ENCODE measurements at regions not wholly inside any gene's neighbourhood (a gene's known extent, or its start where the extent isn't known, plus 50 kb on each side); places are given as distances from the start of the nearest gene placed in this dataset.
"Not testable (repeated sequence)": the region's sequence is repeated elsewhere in the genome, so short reads cannot be mapped to it uniquely, and the experiment has no call there.

DNA sequence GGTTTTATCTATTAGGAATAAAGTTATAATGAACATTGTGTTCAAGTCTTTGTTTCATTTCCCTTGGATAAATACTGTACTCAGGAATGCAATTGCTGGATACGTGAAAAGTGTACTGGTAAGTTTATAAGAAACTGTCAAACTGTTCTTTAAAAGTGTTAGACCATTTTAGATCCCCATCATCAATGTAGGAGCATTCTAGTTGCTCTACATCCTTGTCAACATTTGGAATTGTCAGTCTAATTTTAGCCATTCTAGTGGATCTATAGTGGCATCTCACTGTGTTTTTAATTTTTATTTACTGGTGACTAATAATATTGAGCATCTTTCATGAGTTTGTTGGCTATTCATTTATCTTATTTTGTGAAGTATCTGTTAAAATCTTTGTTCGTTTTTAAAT lies 354.0 kb upstream of the NRP1 start:
- no peak for DNase-seq

DNA sequence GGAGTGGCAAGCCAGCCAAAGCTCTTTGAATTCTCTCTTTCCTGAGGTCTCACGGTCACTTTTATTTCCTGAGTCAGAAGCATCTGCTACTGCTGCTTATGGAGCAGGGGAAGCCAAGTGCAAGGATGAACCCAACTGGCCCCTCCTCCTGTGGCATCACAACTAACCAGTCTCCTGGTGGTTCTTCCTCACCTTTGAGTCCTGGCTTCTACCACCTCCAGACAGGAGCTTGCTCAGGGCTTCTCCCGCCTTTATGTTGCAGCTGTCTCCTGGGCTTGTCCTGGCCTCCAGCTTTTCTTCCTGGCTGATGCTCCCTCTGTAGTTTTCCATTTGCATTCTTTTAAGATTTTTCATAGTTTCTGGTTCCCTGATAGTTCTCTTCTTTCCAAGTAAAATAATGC lies 349.7 kb upstream of the NRP1 start:
- no peak for DNase-seq

DNA sequence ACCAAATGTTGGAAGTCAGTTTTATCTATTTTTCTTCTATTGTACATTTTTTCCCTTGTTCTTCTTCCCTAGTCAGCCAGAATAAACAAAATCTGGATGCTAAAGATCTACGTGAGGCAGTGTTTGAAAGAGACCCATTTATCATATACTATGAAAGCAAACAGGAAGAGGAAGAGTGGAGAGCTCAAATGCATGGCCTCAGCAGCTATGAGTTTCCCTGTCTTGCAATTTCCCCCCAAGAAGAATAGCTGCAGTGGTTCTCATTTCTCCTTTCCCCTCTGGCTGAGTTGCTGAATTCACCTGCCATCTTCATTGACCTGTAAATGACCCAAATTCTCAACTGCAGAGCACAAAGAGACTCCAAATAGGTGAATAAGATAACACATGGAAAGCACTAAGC lies 347.1 kb upstream of the NRP1 start:
- DNase-seq, result no peak

DNA sequence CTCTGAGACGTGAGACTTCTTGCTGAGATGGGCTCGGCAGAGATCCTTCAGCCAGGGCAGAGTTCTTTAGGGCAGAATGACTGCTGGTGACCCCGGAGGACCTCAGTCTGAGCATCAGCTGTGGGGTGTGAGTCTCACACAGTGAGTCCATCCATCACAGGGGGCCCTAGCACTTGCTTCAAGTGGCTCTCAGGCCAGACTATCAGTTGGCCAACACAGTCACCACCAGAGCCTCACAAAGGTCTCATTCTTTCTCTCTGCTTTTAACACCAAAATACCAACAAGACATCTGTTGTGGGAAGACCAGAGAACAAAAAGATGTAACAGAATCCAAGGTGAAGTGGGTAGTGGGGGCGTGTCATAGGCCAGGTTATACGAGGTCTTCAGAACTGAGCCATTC lies 345.6 kb upstream of the NRP1 start:
- no peak for DNase-seq

DNA sequence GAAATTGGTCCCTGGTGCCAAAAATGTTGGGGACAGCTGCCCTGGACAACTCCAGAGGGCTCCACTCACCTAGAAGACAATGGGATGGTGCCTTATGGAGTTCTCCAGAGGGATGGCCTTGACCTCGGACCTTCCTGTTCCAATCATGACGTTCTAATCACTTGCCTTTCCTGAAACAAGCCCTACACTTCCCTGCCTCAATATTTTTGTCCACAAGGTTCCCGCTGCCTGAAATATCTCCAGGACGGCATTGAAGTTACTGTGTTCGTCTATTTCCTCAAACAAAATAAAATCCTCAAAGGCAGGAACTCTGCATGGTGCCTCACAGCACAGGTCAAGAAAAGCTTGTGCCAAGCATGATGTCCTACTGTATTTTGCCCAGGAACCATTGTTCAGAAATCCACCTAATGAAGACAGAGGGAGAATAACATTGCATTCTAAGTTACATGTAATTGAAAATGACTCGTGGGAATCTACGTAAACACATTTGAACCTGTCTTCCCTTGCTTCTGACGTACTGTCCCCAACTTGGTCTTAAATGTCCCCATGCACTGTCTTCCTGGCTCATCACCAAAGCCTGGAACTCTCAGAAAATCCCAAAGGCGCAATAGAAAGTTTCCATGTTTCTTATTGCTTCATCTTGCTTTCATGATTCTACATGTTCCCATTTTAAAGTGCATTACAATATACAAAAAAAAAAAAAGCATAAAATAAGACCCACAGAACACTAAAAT lies 342.3 kb upstream of the NRP1 start:
- DNase-seq, result no peak

DNA sequence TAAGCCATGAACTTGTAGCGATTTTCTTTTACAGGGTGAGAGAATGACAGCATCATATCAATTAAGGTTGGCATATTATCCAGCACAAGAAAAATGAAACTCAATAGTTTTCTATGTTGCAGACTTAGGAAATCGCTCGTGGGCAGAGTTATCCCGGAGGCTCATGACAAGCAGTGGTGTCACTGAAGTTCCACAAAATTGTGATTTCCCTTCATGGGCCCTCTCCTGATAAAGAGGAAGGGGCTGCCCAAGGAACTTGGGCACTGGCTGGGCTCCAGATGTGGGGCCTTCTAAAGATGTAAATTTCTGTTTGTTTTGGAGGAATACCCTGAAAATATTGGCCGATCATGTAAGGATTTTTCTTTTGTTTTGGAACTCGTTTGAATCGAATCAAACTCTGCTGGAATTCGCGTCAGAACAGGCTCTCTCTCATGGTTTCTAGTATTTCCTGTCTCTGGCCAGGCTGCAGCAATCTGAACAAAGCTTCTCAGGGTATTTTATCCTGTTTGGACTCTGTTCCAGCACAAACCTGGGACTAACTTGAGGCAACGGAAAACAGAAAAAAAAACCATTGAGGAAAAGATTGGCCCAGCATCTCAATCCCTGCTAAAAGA lies 340.6 kb upstream of the NRP1 start:
- no peak for DNase-seq

DNA sequence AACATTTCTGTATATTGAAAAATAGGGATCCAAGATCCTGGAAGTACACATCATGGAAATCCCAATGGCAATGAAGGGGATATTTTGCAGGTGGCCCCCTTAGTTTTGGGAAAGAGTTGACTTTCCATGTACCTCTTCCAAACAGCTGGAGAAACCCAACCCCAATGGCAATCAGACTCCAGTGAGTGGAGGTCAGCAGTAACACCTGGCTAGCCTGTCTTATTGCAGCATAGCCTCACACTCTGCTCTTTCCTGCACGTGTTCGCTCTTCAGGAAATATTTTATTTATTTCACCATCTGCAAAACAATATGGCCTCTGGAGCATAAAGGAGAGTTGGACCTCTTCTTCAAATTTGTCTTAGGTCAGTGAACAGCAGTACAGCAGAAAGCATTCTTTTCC lies 340.0 kb upstream of the NRP1 start:
- no peak for DNase-seq

DNA sequence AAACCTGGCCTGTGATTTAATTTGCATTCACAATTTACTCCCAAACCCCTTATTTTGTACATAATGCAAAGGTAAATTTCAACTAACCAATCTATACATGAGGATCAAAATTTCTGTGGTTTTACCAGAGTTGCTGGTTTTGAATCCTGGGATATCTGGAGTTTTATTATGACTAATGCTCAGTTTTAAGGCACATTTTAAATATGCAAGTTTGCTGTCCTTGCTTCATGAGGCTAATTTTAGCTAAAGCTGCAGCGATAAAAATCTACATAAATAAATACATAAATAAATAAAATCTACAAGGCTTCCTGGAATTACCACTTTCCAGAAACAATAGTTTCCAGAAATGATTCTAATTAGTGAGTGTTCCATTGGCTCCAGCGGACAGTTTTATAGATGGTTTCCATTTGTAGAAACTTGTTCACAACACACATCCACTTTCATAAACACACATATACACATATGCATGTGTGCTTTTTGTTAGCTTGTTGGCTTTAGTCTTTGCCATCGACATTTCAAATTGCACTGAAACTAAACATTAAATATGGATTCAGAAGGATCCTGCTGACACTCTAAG lies 339.5 kb upstream of the NRP1 start:
- DNase-seq, result no peak

DNA sequence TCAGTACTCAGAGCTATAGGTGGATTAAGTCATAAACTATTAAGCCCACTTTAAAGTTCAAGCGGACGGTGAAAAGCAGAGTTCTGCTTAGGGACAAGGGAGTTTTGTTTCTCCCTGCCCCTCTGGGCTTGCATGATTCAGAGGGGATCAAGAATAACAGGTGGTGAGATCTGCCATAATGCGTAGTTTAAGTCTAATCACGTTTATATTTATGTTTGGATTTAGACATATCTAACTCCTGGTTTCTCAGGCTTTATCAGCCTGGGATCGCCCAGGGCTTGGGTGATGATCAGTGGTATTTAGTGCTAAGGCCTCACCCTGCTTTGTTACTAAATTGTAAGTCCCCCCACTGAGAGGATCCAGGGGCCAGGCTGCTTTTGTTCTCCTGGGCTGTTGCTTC lies 335.4 kb upstream of the NRP1 start:
- DNase-seq, result no peak

DNA sequence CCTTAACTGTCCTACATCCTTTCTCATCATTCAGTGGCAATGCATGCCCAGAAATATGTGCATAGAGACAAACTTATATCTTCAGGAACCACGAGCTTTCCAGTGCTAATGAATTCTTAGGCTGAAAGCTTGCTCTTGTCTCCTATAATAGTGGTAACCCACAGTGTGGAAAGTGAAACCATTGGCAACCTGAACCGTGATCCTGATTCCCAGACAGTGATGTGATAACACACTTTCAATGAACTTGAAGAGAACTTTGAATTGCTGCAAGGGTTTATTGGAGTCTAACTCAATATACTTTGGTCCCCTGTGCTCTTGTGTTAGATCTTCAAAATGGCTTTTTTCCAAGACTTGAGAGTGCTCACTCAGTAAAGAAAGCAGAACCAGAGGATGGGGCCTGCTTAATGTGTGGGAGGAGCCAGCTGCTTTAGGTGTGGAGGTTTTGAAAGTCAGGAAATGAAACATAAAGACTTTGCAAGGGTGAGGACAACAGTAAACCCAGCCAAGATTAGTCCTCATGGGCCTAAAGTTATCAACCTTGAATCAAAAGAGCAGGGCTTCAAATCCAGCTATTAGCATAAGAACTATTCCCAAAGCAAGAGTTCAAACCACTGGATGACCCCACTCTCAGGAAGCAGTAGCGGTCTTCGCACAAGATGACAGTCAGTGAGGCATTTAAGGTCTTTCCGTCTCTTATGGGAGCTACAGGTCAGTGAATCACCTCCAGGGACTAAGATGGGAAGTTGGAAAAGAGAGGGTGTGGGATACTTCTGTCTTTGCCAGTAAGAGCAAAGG lies 332.4 kb upstream of the NRP1 start:
- no peak for DNase-seq

DNA sequence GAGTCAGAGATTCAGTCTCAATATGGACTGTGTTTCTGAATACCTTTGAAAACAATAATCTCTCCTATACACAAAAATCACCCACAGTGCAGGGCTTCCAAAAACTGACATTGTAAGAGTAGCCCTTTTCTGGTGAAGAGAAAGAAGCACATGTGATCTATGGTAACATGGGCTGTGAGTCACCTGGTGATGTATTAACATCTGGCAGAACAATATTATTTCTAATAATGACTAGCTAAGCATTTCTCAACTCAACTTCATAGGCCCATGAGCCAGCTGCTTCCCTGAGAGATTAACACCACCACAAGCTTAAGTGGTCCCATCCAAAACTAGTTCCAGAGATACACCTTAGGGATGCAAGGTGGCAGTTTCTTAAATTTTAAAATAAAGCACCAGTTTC lies 331.0 kb upstream of the NRP1 start:
- DNase-seq, result no peak

DNA sequence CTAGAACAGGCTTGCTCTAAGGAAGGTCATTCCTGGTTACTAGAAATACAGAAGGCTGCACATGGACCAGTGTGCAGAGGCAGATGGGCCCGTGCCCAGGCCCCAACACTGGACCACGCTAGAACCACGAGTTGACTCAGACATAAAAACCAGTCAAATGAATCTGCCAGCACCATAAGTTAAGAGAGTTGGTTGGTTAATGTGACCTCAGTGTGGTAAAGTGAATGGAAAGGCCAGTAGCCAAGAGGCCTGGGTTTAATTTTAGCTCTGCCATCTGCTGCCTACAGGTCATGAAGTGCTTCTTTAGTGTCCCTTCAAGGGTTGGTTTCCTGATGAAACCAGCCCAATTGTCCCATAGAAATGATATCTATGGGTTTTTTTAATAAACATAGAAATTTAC lies 329.6 kb upstream of the NRP1 start:
- DNase-seq, result no peak

DNA sequence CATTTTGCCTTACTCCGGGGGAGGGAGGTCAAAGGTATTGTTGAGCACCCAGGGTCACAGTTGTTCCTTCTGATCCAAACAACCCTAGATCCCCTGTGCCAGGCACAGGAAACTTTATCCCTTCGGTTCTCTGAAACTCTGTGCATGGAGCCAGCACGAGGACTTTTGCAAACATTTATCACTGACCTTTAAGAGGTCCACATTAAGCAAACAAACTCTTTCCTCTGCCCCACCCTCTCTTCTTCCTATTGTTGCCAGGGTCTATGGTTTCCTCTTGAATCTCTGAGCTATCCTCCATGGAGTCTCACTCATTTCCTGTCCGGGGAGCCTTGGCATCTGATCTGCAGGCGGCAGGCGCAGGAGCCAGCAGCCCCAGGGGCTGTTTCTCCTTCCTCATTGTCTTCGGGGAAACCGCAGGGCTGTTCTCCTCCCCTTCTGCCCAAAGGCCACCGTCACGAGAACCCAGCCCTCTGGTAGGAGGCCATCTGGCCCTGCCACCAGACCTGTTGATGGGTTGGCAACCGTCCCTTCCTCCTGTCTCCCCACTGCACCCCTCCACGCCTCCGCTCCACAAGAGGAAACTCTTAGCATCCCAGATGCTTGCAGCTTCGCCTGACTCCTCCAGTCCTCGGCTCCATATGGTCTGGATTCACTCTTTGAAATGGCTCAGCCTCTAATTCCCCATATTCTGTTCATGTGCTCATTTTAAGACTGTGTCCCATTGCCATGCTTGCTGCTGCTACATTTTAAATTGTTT lies 327.3 kb upstream of the NRP1 start:
- peak; percentile 45 for DNase-seq

DNA sequence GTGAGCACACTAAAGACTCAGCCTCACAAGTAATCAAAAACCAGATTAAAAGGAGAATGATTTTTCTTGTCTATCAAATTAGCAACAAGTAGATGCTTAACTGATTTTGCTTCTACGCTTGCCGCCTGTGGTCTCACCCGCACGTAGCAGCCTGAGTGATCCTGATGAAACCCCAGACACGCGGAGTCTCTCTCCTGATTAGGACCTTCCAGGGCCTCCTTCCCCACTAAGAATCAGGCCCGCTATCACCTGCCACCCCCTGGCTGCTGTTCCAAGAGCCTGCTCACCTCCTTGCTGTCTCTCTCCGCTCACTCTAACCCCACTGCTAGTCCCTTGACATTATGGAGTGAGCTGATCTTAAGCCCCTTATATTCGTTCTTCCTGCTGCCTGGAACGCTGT lies 325.9 kb upstream of the NRP1 start:
- no peak for DNase-seq

DNA sequence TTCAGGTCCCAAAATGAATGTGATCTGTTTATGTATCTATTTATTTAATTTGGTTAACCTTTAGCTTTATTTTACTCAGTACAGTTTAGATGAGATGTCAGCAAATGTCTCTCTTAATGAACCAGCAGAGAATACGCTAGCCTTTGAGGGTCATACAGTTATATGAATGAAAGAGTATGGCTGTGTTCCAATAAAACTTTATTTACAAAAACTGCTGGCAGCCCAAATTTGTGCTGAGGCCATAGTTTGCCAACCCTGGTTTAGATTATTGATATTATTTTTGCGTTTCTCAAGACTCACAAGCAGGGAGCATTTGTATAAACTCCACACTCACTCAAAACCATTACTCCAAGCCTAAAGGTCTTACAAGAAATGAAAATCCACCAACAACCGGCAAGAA lies 323.4 kb upstream of the NRP1 start:
- no peak for DNase-seq

DNA sequence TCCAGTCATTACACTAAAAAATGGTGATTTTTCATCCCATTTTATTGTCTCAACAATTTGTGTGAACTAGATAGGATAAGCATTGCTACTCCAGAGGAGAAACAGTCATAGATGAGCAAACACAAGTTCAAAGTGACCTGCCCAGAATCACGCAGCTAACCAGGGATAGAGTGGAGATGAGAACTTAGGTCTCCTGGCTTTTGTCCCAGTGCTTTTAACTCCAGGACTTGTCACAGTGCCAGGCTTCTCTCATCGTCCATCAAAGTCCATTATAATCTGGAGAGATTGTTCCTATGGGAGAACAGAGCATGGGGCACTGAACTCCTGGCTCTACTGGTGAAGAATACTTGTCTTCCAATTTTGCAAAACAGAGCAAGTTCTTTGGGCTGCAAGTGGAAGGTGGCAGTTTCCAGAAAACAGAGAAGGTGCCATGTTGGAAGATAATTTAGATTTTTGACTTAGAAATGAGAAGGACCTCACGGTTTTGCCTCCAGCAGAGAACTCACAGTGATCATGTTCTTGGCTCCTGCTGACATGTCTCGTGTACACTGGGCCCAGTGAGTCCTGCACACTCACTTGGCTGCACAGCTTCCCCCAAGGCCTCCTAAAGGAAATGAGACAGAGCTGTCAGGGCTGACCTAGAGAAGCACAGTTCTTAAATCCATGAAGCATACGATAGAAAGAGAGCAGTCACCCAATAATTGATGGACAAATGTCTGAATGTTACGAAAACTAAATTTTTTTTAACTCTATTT lies 322.9 kb upstream of the NRP1 start:
- DNase-seq, result no peak

DNA sequence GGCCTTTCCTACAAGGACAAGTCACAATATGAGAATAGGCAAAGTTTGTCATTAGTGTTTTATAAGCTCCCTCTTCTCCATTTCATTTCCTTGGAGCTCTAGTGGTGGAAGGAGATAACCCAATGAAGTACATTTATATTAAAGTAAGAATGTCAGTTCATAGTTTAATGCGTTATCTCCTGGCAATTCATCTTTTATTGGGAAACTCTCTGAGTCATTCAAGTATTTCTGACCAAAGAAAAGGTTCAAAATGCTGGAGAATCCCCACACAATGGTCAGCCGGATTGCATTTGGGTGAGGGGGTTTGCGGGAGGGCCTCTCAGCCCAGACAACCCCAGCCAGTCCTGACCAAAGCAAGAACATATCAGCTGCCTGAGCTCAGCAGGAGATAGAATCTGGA lies 321.5 kb upstream of the NRP1 start:
- no peak for DNase-seq

DNA sequence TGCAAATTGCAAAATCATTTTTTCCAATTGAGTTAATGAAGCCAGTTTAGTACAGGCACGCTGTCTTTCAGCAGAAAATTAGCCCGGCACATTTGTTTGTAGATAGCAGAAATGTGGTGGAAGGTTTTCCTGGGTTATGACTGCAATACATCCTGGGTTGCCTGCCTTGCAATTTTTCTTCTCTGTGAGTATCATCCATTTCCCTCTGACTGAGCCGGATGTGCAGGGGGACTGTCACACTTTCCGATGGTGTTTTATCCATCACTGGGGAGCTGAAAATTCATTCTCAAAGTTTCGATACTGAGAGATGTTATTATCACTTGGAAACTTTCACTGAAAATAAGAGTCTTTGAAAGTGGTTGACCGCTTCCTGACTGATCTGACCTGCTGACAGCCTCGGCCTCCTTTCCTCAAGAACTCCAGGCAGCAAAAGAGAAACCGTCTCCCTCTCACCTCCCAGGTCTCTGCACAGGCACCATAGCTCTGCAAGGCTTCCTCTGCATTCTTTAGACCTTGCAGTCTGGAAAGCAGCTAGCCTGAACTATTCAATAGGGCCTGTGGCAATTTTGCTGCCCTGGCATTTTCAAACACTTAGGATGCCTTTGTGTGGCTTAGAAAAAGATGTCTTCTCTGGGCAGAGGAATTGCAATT lies 320.8 kb upstream of the NRP1 start:
- DNase-seq, result no peak

DNA sequence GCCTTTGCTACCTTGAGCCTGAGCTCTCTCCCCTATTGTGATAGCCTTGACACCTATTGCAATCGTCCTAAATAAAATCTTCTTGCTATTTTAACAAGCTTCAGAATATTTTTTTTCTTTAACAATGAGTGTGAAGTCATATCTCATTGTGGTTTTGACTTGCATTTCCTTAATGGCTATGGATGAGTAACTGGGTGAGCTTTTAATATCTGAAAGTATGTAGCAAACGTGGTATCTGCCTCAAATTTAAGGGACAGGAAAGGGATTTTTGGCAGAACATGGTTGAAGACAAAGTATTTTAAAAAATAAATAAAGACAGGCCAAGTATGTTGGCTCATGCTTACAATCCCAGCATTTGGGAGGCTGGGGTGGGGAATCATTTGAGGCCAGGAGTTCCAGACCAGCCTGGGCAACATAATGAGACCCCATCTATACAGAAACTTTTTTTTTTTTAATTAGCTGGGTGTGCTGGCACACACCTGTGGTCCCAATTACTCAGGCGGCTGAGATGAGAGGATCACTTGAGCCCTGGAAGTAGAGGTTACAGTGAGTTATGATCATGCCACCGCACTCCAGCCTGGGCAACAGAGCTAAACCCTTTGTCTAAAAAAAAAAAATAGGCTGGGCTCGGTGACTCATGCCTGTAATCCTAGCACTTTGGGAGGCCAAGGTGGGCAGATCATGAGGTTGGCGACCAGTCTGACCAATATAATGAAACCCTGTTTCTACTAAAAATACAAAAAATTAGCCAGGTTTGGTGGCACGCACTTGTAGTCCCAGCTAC lies 319.3 kb upstream of the NRP1 start:
- no peak for DNase-seq

DNA sequence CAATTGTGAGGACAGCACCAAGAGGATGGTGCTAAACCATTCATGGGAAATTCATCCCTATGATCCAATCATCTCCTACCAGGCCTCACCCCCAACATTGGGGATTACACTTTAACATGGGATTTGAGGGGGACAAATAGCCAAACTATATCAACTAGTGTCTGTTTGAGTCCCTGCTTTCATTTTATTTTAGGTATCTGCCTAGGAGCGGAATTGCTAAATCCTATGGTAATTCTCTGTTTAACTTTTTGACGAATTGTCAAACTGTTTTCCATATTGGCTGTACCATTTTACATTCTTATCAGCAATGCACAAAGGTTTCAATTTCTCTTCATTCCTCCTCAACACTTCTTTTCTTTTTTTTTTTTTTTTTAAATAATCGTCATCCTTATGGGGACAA lies 318.4 kb upstream of the NRP1 start:
- no peak for DNase-seq

DNA sequence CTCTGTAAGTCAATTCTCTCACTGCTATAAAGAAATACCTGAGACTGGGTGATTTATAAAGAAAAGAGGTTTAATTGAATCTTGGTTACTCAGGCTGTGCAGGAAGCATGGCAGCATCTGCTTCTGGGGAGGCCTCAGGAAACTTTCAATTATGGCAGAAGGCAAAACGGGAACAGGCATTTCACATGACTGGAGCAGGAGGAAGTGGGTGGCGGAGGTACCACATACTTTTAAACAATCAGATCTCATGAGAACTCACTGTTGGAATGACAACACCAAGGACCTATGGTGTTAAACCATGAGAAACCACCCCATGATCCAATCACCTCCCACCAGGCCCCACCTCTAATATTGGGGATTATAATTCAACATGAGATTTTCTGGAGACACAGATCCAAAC lies 315.7 kb upstream of the NRP1 start:
- not testable (repeated sequence) for DNase-seq
